T follicular helper cell (primary cell): ENCODE measurements at regions not wholly inside any gene's neighbourhood (a gene's known extent, or its start where the extent isn't known, plus 50 kb on each side); places are given as distances from the start of the nearest gene placed in this dataset.

Source experiments
- DNase-seq: peaks from one replicate; pipeline ENCODE4 v3.0.0-alpha.2; 2020; ENCODE audit warnings: low read depth

DNA sequence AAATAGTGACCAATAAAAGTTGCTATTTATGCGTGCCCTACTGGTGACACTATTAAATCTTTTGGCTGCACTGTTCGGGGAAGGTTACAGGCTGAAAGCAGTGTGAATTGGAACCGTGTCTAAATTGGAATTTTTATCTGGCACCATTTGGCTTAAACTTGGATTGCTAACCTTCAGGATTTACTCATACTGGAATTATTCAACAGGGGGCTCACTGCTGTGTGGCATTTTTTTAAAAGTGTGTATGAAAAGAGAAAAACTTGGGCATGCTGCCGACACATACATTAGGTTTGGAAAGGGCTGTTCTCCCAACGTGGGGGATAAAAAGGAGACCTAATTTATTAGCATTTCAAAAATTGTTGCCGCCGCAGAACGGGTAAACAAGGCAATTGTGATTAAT, 537.9 kb upstream of the MGMT start:
- no peak for DNase-seq

DNA sequence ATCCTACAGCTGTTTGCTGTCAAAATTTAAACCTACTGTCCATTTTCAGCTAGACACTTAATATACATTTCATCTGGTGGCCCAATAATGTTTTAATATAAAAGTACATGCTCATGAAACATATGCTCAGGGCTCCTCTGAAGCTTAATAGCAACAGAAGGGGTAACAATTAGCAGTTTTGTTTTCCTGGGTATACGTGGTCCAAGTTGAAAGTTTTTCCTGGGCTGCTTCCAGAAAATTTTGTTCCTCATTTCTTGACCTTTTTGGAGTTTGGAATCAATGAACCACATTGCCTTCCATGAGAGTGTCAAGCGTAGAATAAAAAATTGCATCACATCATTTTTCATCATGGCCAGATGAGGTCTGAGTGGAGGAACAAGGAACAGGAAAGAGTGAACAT, 537.3 kb upstream of the MGMT start:
- DNase-seq, result no peak

DNA sequence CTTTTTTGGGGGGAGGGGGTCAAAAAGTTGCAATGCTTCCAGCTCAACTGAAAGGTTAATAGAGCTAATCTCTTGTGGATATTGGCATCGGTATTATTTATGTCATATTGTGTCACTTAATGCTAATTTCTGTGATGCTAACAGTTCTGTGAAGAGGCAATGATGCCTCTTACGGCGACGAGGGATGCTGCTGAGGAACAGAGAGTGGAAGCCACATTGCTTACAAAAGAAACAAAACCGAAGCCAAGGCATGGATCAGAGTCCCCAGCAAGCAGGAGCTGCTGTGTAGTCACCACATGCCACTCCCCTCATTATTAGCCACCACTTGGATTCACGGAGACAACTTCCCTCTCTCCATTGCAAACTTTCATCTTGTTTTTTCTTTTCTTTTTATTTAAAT, 536.5 kb upstream of the MGMT start:
- DNase-seq, result no peak

DNA sequence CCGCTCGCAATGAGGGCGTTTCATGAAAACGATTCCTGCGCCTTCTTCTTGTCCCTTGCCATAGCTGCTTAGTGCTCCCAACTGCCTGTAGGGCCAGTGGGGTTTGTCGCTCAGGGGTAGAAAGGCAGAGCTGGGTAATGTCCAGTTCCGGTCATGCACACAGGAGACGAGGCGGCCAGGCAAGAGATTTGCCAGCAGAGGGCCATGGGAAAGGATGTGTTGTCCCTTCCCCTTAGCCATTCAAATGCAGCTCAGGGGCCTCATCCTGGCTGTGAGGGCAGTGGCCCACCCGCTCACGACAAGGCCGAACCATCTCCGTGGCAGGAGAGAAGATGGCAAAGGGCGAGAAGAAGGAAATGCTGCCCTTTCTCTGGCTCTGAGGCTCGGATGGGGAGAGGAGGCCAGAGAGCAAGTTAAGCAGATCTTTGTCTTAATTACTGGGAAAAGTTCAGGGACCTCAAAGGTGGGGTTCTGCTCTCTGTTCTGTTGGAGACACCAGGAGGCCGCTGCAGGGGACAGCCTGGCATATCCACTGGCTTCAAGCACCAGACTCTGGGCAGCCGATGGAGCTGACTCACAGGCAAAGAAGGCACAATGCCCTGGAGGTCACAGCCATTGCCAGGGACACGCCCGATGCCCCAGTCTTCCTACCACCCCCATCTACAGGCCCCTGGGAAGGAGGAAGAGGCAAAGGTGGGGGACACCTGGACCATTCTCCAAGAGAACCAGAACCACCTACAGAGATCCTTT, 534.8 kb upstream of the MGMT start:
- DNase-seq, result no peak

DNA sequence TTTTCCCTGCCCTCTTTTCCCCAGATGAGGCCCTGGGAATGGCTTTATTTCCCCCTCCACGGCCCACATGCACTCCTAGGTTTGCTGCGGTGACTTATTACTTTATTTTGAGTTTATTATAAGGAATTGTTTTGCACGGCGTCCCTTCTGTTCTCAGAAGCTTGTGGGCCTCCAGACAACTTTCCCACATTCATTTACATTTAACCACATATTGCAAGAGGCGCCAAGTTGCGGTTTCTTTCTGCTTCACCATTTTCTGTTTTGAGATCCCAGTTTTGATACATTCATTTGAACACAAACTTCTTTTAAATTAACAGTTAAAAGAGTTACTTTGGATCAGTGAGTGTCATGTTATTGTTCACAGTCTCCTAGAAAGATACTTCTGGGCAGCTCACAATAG, 532.5 kb upstream of the MGMT start:
- no peak for DNase-seq

DNA sequence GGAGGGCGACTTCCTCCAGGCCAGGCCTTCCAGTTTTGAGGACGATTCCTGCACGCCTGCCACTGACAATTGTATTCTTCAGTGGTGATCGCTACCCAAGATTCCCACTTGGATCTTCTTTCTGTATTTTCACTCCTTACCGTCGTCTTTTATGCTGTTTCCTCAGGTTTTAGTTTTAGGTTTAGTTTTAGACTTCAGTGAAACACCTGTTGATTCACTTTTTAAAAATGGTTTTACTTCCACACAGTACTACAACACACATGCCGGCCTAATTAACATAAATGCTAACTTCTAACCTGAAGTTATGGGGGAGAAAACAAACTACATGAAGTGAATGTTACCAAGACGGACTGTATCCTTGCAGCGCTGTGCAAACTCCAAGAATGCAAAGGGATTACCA, 530.6 kb upstream of the MGMT start:
- no peak for DNase-seq

DNA sequence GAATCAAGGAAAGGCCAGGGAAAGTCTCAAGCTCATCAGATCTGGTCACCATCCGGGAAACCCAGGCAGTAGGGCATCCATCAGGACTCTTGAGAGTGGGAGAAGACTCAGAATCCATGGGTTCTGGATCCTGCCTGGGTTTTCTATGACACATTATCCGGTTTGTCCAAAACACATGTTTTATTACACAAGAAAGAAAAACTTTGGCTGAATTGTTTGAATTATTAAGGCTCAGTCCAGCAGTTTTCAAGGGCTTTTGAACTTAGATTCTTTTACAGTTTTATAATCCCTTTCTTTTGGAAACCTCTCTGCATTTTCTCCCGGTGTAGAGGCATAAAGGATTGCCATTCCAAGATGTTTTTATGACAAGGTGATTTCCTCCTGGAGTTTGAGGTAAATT, 528.5 kb upstream of the MGMT start:
- no peak for DNase-seq

DNA sequence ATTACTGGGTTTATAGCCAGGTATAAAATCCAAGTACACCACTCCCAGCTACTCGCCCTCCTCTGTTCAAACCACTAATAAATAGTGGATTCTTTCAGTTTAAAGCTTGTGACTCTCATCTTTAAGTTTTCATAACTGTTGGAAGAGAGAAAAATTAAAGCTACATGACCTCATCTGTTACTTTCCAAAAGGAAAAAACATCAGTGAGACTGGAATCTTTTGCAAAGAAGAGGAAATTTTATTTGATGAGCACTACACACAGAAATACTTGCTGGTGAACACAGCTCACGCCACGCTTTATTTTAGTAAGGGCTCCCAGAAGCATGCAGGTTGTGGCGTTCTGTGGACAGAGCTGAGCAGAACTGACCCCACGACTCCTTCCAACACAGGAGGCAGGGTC, 527.0 kb upstream of the MGMT start:
- no peak for DNase-seq

DNA sequence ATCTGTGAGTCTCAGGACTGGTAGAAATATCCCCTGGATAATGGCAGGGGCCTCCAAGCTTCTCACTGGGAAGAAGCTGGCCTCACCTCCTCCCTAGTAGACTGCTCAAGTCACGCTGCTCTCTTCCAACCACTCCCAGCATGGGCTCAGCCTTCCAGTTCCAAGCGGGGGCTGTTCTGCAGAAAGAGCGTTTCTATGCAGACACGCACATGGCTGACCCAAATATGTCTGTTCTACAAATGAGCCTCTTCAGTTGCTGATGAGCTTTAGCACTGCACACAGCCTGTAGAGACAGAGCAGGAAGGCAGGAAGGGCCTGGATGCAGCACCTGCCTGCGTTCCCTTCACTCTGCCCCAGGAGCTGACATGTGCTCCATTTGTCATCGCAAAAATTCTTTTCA, 523.9 kb upstream of the MGMT start:
- DNase-seq, result no peak

DNA sequence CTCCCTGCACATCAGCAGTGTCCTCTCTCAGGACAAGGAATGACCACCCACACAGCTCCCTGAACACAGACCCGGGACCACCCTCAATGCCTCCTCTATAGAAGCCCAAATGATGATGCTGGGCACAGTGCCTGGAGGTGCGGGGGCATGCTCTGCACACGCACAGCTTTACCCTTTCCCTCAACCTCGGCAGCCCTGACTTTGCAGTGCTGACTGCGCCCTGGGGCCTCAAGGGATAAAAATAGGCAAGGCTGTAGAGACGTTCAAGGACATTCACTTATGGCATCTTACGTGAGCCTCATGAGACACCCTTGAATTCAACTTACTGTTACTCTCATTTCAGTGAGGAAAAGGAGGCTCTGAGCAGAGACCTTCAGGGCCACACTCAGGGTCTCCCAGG, 521.6 kb upstream of the MGMT start:
- no peak for DNase-seq

DNA sequence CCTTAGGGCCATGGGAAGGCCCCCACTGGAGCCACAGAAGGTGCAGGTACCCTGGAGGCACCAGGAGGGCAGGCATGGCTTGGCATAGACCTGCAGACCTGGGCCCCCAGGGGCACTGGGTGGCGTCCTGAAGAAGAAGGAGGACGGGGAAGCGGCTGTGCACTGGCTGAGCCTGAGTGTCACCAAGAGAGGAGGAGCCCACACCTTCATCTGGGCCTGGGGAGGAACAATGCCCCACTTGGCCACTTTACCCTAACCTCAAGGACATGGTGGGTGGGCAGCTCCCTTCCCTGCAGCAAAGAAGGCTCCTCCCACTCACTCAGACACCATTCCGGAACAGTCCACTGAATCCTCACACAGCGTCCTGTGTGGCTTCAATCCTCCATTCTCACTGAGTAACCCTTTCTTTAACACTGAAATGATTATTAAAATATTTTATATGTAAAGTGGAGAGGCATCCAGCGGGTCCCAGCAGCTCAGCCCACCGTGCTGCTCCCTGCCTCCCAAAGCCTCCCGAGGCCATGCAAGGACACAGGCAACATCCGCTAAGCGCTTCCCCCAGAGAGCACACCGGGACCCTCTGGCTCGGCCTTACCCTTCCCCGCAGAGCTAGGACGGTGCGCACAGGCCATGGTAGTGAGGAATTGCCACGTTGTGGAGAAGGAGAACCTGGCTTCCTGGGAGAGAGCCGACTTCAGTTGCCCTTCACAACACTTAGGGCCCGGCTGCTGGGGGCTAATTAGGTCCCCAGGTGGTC, 516.7 kb upstream of the MGMT start:
- DNase-seq, result no peak

DNA sequence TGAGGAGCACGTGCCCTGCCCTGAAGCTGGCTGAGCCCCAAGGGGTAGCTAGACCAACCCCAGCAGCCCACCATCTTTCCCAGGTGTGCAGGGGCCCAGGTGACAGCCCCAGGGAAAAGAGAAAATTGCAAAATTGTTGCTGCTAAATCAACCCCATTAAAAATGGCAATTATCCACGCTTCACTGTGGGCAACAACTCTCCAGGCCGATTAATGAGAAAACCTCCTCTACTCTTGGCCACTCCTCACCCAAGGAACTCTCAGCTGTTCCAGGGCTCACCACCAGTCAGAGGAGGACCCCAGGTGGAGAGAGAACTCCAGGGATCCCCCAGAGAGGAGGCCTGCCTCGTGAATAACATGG, 516.1 kb upstream of the MGMT start:
- no peak for DNase-seq

DNA sequence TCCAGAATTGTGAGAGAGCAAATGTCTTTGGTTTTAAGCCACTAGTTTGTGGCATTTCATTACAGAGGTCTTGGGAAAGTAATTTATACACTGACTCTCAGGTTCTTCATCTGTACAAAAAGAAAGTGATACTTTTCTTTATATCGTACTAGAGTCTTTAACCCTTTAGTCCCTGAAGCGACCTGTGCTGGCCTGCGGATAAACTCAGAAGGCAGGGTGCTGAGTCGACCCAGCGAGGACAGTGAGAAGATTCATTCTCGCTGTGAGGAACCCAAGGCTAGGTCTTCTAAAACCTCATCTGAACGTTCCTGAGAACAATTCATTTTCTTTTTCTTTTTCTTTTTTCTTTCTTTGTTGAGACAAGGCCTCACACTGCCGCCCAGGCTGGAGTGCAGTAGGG, 514.2 kb upstream of the MGMT start:
- no peak for DNase-seq

DNA sequence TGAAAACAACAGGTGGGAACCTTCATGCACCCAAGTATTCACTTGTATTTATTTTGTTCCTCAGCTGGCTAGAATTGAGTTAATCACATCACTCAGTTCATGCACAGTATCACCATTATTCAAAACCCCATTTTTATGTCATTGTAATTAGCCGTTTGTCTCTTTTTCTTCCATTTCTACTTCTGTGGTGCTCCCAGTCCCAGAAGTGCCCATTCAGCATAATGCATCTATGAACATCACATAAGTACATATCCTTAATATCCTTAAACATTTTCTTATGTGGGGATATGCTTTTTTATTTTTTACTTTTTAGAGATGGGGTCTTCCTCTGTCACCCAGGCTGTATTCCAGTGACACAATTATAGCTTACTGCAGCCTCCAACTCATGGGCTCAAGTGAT, 510.9 kb upstream of the MGMT start:
- no peak for DNase-seq

DNA sequence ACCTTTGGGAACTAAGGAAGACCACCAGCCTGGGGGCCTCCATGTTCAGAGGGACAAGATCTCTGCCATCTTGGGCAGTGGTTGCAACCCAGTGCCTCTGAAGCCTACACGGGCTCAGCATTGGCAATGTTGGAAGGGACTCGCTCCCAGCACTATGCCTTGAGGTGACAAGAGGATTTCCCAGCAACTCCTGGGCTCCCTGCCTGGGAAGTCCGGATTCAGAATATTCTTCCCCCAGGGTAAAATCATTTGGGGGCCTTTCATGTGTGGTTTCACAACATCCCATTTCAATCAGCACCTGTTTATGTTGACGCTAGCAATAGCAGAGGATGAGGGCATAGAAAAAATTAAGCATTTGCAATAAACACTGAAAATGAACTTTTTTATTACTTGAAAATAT, 509.8 kb upstream of the MGMT start:
- DNase-seq, result no peak

DNA sequence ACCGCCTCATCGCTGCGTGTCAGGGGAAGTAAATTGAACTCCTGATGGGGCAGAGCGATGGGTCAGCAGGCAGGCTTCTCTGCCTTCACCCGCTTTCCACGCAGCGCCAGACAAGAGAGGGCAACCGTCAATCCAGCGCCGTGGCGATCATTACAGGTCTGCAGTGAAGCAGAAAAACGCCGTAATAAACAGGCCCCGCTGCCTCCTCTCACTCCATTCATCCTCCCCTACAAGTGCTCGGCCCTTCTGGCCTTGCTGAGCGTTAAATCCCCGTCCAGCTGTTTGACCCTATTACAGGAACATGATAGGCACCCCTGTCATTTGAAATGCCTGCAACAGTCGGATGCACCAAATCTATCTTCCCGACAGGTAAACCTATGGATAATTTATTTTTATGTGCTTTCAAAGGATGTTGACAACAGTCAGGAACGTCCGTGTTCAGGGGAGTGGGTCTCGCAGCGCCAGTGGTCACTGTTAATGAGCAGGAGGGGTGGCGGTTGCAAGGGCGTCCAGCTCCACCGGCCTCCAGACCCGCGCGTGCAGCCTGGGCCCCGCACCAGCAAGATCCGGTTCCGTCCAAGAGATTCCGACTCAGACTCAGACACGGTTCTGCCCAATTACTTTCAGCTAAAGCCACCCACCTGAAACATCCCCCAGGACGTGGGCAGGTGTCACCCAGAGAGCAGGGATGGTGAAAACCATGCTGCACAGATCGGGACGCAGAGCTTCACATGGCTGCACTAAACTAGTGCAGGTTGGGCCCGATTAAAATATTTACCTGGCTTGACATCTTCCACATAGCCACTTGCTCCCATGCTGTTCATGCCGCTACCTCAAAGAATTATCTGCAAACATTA, 508.0 kb upstream of the MGMT start:
- DNase-seq, result no peak

DNA sequence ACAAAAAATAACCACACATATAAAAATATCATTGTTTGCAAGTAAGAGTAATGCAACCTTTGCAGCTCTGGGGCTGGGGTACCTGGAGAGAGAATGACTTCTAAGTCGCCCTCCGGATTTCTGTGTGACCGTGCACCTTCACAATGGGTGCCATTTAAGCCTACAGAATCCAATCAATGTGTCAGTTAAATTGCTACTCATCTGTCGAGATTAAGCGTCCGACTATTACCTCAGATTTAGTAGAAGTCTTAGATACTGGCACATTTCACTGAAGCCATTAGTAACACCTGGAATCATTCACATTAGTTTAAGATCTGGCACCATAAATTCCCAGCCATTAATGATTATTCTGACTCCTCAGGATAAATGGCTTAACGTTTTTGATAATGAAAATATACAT, 507.3 kb upstream of the MGMT start:
- DNase-seq, result no peak

DNA sequence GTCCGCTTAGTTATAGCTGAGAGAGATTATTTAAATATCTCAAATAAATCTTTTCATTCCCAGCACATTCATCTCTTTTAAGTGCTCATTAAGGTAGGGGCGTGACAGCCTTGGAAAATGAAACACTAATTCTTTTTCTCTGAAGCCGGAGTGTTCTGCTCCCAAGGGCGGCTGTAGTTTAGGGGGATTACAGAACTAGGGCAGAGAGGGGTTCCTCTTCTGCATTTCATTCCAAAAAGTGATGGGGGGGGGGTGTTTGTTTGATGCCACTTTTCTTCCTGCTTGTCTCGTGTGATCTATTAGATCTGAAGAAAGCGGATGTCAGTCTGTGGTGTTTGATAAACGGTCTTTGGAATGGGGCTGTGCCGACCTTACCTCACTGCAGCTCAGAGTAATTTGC, 506.5 kb upstream of the MGMT start:
- no peak for DNase-seq

DNA sequence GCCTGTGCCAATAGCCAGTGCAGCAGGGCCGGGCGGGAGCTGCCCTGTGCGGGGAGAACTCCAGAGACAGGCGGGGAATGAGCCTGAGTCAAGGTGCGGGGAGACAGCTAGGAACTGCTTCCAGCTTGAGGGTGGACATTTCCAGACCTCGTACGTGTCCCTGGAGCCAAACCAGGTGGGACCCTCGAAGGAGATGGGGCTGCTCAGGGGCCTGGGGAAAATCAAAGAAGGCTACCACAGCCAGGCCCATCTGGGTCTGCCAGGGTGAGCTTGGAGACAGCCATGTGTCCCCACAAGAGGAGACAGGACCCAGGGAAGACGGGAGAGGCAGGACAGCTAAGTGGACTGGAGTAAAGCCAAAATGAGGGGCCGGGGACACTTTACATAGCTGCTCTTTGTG, 504.9 kb upstream of the MGMT start:
- DNase-seq, result no peak

DNA sequence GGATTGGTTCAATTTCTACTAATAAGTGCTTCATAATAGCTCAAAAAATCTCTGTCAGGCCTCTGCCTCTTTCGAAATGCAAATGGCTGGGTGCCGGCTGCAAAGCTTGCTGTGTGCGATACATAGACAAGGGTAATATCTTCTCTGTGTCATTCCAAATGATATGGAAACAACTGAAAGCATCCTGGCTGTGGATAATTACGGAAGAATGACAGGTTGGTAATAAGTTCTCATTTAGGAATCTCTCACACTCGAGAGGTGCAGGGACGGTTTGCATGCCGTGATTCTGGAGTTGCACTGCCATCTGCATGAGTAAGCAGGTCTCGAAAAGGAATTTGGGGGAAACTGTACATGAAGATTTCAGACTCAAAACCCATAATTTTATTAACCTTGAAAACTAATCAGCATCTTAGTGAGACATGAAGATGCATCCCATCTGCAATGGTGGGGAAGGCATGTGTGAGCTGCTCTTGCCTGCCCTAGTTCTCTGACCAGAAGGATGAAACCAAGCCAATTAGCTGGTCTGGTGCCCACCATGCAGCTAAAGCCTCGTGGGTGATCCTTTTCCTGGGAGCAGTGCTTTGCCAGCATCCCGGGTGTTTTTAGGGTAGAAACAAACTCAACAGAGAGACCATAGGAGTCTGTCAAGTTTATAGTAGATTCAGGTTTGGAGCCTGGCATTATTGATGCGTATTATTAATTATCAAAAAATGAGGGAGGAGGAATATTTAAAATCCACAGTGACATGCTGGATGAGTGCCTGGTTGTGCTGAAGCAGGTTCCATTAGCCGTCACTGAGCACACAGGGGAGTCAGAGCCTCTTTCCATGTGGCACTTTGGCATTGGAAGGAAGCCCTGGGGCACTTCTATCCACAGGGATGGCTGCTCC, 503.6 kb upstream of the MGMT start:
- no peak for DNase-seq

DNA sequence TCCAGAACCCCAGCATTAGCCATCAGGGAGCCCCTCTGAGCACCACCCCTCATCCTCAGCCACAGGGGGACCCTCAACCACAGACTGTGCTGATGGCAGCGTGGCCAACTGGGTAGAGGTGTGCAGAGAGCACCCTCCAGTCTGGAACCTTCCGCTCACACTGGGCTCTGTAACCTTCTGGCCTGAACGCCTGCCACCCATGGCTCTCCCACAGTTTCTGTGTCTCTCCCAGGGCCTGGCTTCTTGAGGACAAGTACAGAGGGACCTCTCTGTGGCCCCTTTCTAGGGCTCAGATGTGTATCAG, 503.0 kb upstream of the MGMT start:
- DNase-seq, result no peak
